ENCODE measurements at regions not wholly inside any gene's neighbourhood (a gene's known extent, or its start where the extent isn't known, plus 50 kb on each side); places are given as distances from the start of the nearest gene placed in this dataset.

DNA sequence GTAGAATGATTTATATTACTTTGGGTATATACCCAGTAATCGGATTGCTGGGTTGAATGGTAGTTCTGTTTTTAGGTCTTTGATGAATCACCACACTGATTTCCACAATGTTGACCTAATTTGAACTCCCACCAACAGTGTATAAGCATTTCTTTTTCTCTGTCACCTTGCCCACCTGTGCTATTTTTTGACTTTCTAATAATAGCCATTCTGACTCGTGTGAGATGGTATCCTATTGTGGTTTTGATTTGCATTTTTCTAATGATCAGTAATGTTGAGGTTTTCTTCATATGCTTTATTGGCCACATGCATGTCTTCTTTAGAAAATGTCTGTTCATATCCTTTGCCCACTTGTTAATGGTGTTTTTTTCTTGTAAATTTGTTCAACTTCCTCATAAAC, 340.8 kb downstream of the PLOD2 start:
- TF ChIP-seq, protein P1, sequence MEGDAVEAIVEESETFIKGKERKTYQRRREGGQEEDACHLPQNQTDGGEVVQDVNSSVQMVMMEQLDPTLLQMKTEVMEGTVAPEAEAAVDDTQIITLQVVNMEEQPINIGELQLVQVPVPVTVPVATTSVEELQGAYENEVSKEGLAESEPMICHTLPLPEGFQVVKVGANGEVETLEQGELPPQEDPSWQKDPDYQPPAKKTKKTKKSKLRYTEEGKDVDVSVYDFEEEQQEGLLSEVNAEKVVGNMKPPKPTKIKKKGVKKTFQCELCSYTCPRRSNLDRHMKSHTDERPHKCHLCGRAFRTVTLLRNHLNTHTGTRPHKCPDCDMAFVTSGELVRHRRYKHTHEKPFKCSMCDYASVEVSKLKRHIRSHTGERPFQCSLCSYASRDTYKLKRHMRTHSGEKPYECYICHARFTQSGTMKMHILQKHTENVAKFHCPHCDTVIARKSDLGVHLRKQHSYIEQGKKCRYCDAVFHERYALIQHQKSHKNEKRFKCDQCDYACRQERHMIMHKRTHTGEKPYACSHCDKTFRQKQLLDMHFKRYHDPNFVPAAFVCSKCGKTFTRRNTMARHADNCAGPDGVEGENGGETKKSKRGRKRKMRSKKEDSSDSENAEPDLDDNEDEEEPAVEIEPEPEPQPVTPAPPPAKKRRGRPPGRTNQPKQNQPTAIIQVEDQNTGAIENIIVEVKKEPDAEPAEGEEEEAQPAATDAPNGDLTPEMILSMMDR (IDR thresholded peaks at IDR 0.05; ENCODE audit: low read depth, low read length, missing input control), result no peak
- TF ChIP-seq HNF4A (conservative IDR thresholded peaks at IDR 0.05) (no peak), GABPA (IDR thresholded peaks at IDR 0.05 in 1 of 2, conservative IDR thresholded peaks at IDR 0.05 in 1 of 2) (no peak), TAF1 (conservative IDR thresholded peaks at IDR 0.05) (no peak), JUND (IDR thresholded peaks at IDR 0.05) (no peak), EGR1 (IDR thresholded peaks at IDR 0.05; ENCODE audit: low read depth in 2 of 2) (no peak), YY1 (IDR thresholded peaks at IDR 0.05) (no peak)
- TF ChIP-seq, protein P2, sequence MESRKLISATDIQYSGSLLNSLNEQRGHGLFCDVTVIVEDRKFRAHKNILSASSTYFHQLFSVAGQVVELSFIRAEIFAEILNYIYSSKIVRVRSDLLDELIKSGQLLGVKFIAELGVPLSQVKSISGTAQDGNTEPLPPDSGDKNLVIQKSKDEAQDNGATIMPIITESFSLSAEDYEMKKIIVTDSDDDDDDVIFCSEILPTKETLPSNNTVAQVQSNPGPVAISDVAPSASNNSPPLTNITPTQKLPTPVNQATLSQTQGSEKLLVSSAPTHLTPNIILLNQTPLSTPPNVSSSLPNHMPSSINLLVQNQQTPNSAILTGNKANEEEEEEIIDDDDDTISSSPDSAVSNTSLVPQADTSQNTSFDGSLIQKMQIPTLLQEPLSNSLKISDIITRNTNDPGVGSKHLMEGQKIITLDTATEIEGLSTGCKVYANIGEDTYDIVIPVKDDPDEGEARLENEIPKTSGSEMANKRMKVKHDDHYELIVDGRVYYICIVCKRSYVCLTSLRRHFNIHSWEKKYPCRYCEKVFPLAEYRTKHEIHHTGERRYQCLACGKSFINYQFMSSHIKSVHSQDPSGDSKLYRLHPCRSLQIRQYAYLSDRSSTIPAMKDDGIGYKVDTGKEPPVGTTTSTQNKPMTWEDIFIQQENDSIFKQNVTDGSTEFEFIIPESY (IDR thresholded peaks at IDR 0.05), result no peak
- TF ChIP-seq, protein P3, sequence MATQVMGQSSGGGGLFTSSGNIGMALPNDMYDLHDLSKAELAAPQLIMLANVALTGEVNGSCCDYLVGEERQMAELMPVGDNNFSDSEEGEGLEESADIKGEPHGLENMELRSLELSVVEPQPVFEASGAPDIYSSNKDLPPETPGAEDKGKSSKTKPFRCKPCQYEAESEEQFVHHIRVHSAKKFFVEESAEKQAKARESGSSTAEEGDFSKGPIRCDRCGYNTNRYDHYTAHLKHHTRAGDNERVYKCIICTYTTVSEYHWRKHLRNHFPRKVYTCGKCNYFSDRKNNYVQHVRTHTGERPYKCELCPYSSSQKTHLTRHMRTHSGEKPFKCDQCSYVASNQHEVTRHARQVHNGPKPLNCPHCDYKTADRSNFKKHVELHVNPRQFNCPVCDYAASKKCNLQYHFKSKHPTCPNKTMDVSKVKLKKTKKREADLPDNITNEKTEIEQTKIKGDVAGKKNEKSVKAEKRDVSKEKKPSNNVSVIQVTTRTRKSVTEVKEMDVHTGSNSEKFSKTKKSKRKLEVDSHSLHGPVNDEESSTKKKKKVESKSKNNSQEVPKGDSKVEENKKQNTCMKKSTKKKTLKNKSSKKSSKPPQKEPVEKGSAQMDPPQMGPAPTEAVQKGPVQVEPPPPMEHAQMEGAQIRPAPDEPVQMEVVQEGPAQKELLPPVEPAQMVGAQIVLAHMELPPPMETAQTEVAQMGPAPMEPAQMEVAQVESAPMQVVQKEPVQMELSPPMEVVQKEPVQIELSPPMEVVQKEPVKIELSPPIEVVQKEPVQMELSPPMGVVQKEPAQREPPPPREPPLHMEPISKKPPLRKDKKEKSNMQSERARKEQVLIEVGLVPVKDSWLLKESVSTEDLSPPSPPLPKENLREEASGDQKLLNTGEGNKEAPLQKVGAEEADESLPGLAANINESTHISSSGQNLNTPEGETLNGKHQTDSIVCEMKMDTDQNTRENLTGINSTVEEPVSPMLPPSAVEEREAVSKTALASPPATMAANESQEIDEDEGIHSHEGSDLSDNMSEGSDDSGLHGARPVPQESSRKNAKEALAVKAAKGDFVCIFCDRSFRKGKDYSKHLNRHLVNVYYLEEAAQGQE (IDR thresholded peaks at IDR 0.05), result no peak
- TF ChIP-seq, protein P4, sequence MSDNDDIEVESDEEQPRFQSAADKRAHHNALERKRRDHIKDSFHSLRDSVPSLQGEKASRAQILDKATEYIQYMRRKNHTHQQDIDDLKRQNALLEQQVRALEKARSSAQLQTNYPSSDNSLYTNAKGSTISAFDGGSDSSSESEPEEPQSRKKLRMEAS (IDR thresholded peaks at IDR 0.05), result no peak
